Activated CD4-positive, alpha-beta T cell treated with anti-CD3 and anti-CD28 coated beads, Interleukin-2, amount 10 ng/mL, durations not matched to agents 7 days and 5 days (primary cell): ENCODE measurements at regions not wholly inside any gene's neighbourhood (a gene's known extent, or its start where the extent isn't known, plus 50 kb on each side); places are given as distances from the start of the nearest gene placed in this dataset.

ENCODE experiments used
- CTCF ChIA-PET: fragments of 350-600 bp; sonication (Branson Sonifier 250); formaldehyde crosslinking; loops from one replicate; lab custom pipeline; 2021; ENCODE audit warnings: antibody characterized with exemption; lab: Charles Lee
- POLR2A ChIA-PET: fragments of 350-600 bp; sonication (Branson Sonifier 250); formaldehyde crosslinking; loops from one replicate; lab custom pipeline; 2021; ENCODE audit warnings: antibody characterized with exemption; lab: Charles Lee
- DNase-seq: peaks from one replicate; pipeline ENCODE4 v3.0.0-alpha.2; 2020
- H3K27ac Mint-ChIP-seq: one replicate; pipeline ENCODE4 v1.8.0; 2021; ENCODE audit warnings: mild to moderate bottlenecking, moderate library complexity, mixed read lengths
- H3K27me3 Mint-ChIP-seq: one replicate; pipeline ENCODE4 v1.8.0; 2021; ENCODE audit warnings: mixed read lengths
- H3K36me3 Mint-ChIP-seq: one replicate; pipeline ENCODE4 v1.8.0; 2021; ENCODE audit warnings: low read depth, mixed read lengths
- H3K4me1 Mint-ChIP-seq: one replicate; pipeline ENCODE4 v1.8.0; 2021; ENCODE audit warnings: mixed read lengths
- H3K4me3 Mint-ChIP-seq: one replicate; pipeline ENCODE4 v1.8.0; 2021; ENCODE audit warnings: mild to moderate bottlenecking, moderate library complexity, mixed read lengths
- H3K9me3 Mint-ChIP-seq: one replicate; pipeline ENCODE4 v1.8.0; 2021; ENCODE audit warnings: mixed read lengths

GRCh38 chr5:110027527-110028322 is 338.0 kb downstream of the MAN2A1 start:
- no peaks in the 10 kb centered on the region for H3K27me3 Mint-ChIP-seq
- POLR2A ChIA-PET, result no interaction called here
- H3K36me3 Mint-ChIP-seq, result no peaks in the 10 kb centered on the region
- peaks cover 15% of the 10 kb centered on the region for H3K4me1 Mint-ChIP-seq
- DNase-seq, result no peak
- CTCF ChIA-PET, result no interaction called here
- peaks cover 7% of the 10 kb centered on the region for H3K9me3 Mint-ChIP-seq
- no peak overlapping the region for H3K4me3 Mint-ChIP-seq
- no peak overlapping the region for H3K27ac Mint-ChIP-seq

DNA sequence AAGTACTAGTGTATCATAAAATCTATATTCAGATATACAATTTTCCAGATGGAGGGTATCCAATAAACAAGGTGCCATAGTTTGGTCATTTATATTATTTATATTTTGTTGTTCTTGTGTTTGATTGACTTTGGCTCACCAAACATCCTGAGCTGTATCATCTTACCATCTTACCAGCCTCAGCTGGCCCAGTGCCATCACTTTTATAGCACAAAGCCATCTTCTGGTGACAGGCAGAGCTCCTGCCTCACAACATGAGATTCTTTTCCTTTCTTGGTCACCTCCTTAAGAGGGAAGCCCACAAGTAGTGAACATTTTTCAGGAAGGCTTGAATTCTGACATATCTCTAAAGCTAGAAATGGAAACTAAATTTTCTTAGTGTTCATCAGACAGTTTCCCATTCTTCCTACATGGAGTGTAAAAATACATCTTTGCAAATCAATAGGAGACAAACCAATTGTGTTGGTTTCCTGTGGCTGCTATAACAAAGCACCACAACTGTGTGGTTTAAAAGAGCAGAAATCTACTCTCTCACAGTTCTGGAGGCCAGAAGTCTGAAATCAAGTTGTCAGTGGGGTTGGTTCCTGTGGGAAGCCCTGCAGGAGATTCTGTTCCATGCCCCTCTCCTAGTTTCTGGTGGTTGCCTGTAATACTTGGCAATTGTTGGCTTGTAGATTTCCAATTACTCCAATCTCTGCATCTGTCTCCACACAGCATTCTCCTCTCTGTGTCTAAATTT is 341.8 kb downstream of the MAN2A1 start:
- no peak overlapping the region for H3K4me3 Mint-ChIP-seq
- ChIA-PET POLR2A (no interaction called here), CTCF (interaction anchor here (1.4 kb wide), 1 partner anchor 19 kb away, joined by 4 read pairs; no protein-coding TSS in a partner anchor)
- H3K27me3 Mint-ChIP-seq, result no peaks in the 10 kb centered on the region
- H3K27ac Mint-ChIP-seq, result no peak overlapping the region
- DNase-seq, result no peak
- H3K9me3 Mint-ChIP-seq, result no peaks in the 10 kb centered on the region
- peaks cover 15% of the 10 kb centered on the region for H3K4me1 Mint-ChIP-seq
- H3K36me3 Mint-ChIP-seq, result no peaks in the 10 kb centered on the region

DNA sequence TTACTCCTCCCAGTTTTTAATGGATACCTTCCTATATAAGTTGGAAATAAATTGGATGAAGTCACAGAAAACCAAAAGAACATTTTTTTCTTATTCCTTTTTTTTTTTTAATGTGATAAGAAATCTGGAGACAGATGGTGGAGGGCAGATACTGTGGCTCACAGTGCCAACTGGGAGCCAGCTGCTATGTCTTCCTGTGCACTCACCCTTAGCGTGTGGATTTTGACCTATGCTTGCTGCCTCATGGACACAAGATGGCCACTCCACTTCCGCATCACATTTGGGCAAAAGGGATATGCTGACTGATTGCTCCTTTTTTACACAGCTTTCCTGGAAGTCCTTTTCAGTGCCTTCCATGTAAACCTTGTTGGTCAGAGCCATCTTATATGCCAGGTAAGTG is 342.6 kb downstream of the MAN2A1 start:
- POLR2A ChIA-PET, result no interaction called here
- no peak for DNase-seq
- H3K4me3 Mint-ChIP-seq, result no peak overlapping the region
- H3K27ac Mint-ChIP-seq, result no peak overlapping the region
- no peaks in the 10 kb centered on the region for H3K9me3 Mint-ChIP-seq
- CTCF ChIA-PET, result no interaction called here
- no peaks in the 10 kb centered on the region for H3K36me3 Mint-ChIP-seq
- H3K27me3 Mint-ChIP-seq, result no peaks in the 10 kb centered on the region
- peaks cover 15% of the 10 kb centered on the region for H3K4me1 Mint-ChIP-seq

- Mint-ChIP-seq H3K27ac (no peak overlapping the region), H3K4me3 (no peak overlapping the region), H3K9me3 (no peaks in the 10 kb centered on the region), H3K4me1 (peaks cover 7% of the 10 kb centered on the region), H3K27me3 (no peaks in the 10 kb centered on the region), H3K36me3 (no peaks in the 10 kb centered on the region)
- CTCF ChIA-PET, result no interaction called here
- no peak for DNase-seq
- POLR2A ChIA-PET, result no interaction called here
These were observed 344.4 kb downstream of the MAN2A1 start for GRCh38 chr5:110034056-110034600.

DNA sequence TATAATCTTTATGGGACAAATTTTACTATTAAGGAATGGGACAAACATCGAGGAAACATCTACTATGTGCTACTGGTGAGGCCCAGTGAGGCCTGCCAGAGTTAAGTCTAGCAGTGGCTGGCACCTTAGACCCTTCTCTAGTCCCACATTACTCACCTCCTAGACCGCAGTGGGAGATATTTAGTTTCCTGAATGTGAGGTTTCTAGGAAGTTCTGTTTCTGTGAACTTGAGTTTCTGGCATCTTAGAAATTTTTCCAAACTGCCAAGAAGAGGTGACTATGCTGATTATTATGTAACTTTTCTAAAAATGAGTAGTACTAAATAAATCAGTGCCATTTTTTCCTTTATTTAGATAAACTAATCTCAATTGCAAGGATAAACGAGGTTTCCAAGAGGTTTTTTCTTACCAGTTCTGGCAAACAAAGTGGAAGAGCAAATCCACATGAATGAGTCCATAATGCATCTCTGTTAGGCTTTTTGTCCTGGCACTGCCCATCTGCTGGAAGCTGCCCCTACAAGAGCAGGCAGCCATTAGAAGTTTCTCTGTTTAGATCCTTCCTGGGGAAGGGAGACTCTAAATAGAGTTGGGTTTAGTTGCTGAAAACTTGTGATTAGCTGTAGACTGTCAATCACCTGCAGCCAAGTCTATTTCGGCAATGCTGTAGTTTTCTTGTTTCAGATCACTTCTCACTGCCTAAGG is 348.7 kb downstream of the MAN2A1 start:
- Mint-ChIP-seq H3K27me3 (no peaks in the 10 kb centered on the region), H3K4me3 (no peak overlapping the region), H3K27ac (no peak overlapping the region), H3K9me3 (peaks cover 22% of the 10 kb centered on the region), H3K4me1 (peaks cover 4% of the 10 kb centered on the region), H3K36me3 (peaks cover 3% of the 10 kb centered on the region)
- CTCF ChIA-PET, result no interaction called here
- no peak for DNase-seq
- POLR2A ChIA-PET, result interaction anchor here (0.7 kb wide), 1 partner anchor 179 kb away, joined by 3 read pairs; no protein-coding TSS in a partner anchor

DNA sequence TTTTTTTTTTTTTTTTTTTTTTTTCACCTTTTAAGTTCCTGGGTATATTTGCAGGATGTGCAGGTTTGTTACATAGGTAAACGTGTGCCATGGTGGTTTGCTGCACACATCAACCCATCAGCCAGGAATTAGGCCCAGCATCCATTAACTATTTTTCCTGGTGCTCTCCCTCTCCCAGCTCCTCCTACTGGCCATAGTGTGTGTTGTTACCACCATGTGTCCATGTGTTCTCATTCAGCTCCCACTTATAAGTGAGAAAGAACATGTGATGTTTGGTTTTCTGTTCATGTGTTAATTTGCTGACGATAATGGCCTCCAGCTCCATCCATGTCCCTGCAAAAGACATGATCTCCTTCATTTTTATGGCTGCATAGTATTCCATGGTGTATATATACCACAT is 350.5 kb downstream of the MAN2A1 start:
- DNase-seq, result no peak
- H3K4me3 Mint-ChIP-seq, result no peak overlapping the region
- CTCF ChIA-PET, result no interaction called here
- POLR2A ChIA-PET, result no interaction called here
- H3K27ac Mint-ChIP-seq, result no peak overlapping the region
- H3K4me1 Mint-ChIP-seq, result peaks cover 4% of the 10 kb centered on the region
- peaks cover 6% of the 10 kb centered on the region for H3K36me3 Mint-ChIP-seq
- no peaks in the 10 kb centered on the region for H3K27me3 Mint-ChIP-seq
- peaks cover 35% of the 10 kb centered on the region for H3K9me3 Mint-ChIP-seq

- no peak for DNase-seq
- ChIA-PET POLR2A (no interaction called here), CTCF (no interaction called here)
- H3K4me3 Mint-ChIP-seq, result no peak overlapping the region
- H3K27ac Mint-ChIP-seq, result no peak overlapping the region
- H3K27me3 Mint-ChIP-seq, result no peaks in the 10 kb centered on the region
- peaks cover 6% of the 10 kb centered on the region for H3K36me3 Mint-ChIP-seq
- peaks cover 38% of the 10 kb centered on the region for H3K9me3 Mint-ChIP-seq
- H3K4me1 Mint-ChIP-seq, result peaks cover 4% of the 10 kb centered on the region
These were observed 353.3 kb downstream of the MAN2A1 start for GRCh38 chr5:110043025-110043424.

DNA sequence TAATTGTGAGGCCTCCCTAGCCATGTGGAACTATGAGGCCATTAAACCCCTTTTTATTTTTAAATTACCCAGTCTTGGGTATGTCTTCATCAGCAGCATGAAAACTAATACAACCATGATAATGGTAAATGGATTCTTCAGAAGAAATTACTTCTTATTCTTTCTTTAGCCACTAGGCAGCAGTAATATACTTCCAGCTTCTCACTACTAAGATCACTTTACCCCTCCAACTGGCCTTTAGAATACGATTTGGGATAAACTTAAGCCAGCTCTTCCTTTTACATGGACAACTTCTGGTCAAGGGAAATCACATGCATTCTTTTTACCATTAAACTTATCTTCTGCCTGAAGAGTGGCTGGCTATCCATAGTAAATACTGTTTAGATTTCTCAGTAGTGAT is 355.4 kb downstream of the MAN2A1 start:
- ChIA-PET CTCF (interaction anchor here (0.9 kb wide), 1 partner anchor 9 kb away, joined by 3 read pairs; no protein-coding TSS in a partner anchor), POLR2A (no interaction called here)
- H3K36me3 Mint-ChIP-seq, result peaks cover 6% of the 10 kb centered on the region
- no peak for DNase-seq
- H3K4me1 Mint-ChIP-seq, result peaks cover 4% of the 10 kb centered on the region
- peaks cover 36% of the 10 kb centered on the region for H3K9me3 Mint-ChIP-seq
- H3K27ac Mint-ChIP-seq, result no peak overlapping the region
- no peak overlapping the region for H3K4me3 Mint-ChIP-seq
- no peaks in the 10 kb centered on the region for H3K27me3 Mint-ChIP-seq

- CTCF ChIA-PET, result interaction anchor here (0.6 to 1.8 kb wide), 2 partner anchors 9 to 12 kb away, joined by 4 to 5 read pairs; no protein-coding TSS in a partner anchor
- peaks cover 16% of the 10 kb centered on the region for H3K9me3 Mint-ChIP-seq
These were observed 358.8 kb downstream of the MAN2A1 start for GRCh38 chr5:110048491-110048890.

DNA sequence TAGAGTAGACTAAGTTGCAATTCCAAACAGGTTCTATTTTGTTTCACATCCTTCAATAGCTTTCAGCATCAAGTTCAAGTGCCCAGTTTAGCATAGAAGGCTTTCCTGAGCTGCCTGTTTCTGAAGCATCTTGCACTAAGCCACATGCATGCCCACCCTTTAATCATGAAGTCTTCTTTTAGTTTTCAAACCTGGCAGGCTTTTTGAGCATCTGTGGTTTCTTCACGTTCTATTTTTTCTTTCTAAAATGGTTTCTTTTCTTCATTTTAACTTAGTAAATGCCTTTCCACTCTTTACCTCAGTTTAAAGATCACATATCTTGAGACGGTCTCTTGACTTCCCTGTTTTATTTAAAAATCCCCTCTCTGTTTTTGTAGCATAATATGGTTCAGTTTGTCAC is 360.1 kb downstream of the MAN2A1 start:
- no peaks in the 10 kb centered on the region for H3K36me3 Mint-ChIP-seq
- no peak overlapping the region for H3K4me3 Mint-ChIP-seq
- H3K9me3 Mint-ChIP-seq, result peaks cover 7% of the 10 kb centered on the region
- H3K27ac Mint-ChIP-seq, result no peak overlapping the region
- H3K4me1 Mint-ChIP-seq, result peaks cover 21% of the 10 kb centered on the region
- no peaks in the 10 kb centered on the region for H3K27me3 Mint-ChIP-seq
- ChIA-PET CTCF (no interaction called here), POLR2A (no interaction called here)
- DNase-seq, result no peak

More at GRCh38 chr5:110048491-110048890, 358.8 kb downstream of the MAN2A1 start:
- Mint-ChIP-seq H3K4me3 (no peak overlapping the region), H3K27ac (no peak overlapping the region), H3K36me3 (peaks cover 3% of the 10 kb centered on the region), H3K4me1 (peaks cover 7% of the 10 kb centered on the region), H3K27me3 (no peaks in the 10 kb centered on the region)
- DNase-seq, result no peak
- POLR2A ChIA-PET, result no interaction called here

GRCh38 chr5:110050640-110051345 is 361.1 kb downstream of the MAN2A1 start:
- CTCF ChIA-PET, result no interaction called here
- POLR2A ChIA-PET, result no interaction called here
- no peak overlapping the region for H3K4me3 Mint-ChIP-seq

DNA sequence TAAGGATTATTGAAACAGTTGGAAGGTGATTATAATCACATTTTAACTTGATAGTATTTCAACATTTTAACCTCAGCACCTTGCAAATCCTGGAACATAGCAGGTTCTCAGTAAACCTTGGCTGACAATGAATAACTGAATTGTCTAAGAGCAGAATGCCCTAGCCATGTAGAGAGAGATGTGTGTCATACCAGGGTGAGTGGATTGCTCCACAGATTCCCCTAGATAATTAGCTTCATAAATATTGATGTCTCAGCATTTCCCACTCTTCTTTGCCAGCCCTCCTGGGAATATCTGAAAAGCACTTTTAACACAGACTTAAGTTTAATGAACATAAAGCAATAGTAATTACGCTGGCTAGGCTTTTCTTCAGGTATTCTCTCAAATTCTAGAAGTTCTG is 363.5 kb downstream of the MAN2A1 start:
- Mint-ChIP-seq H3K4me3 (no peak overlapping the region), H3K27me3 (no peaks in the 10 kb centered on the region), H3K27ac (peak overlapping the region; percentile 88), H3K36me3 (no peaks in the 10 kb centered on the region), H3K4me1 (peaks cover 28% of the 10 kb centered on the region), H3K9me3 (no peaks in the 10 kb centered on the region)
- no peak for DNase-seq
- CTCF ChIA-PET, result interaction anchor here (1.4 to 1.7 kb wide), 2 partner anchors 23 to 203 kb away, joined by 3 to 6 read pairs; no protein-coding TSS in a partner anchor
- POLR2A ChIA-PET, result no interaction called here

More at GRCh38 chr5:110050640-110051345, 361.1 kb downstream of the MAN2A1 start:
- no peaks in the 10 kb centered on the region for H3K27me3 Mint-ChIP-seq
- H3K36me3 Mint-ChIP-seq, result no peaks in the 10 kb centered on the region
- DNase-seq, result no peak
- H3K4me1 Mint-ChIP-seq, result peaks cover 28% of the 10 kb centered on the region
- no peaks in the 10 kb centered on the region for H3K9me3 Mint-ChIP-seq
- no peak overlapping the region for H3K27ac Mint-ChIP-seq
